ENCODE measurements at regions not wholly inside any gene's neighbourhood (a gene's known extent, or its start where the extent isn't known, plus 50 kb on each side); places are given as distances from the start of the nearest gene placed in this dataset.

GRCh38 chr12:58765076-58765475 lies 155.2 kb downstream of the LRIG3 start:
- no peaks in the 10 kb centered on the region for H3K27me3 ChIP-seq (ENCODE audit: insufficient read depth)
- H3K36me3 ChIP-seq (replicated peaks in 1 of 2; ENCODE audit: control insufficient read depth in 1 of 2, insufficient read depth in 2 of 2, low read length in 1 of 2): no peaks in the 10 kb centered on the region
- H3K79me2 ChIP-seq (ENCODE audit: insufficient read depth): no peaks in the 10 kb centered on the region
- no peak for TF ChIP-seq RAD21 (IDR thresholded peaks at IDR 0.05; ENCODE audit: low read length)
- TF ChIP-seq USF1 (IDR thresholded peaks at IDR 0.05; ENCODE audit: borderline replicate concordance, low read depth): no peak
- no peak for TF ChIP-seq TCF12 (IDR thresholded peaks at IDR 0.05)
- no peak for TF ChIP-seq CHD2 (IDR thresholded peaks at IDR 0.05; ENCODE audit: low read length, partially characterized antibody)
- no peak for TF ChIP-seq FOXM1 (IDR thresholded peaks at IDR 0.05; ENCODE audit: low read depth)
- no peak for TF ChIP-seq FOXJ3 (CRISPR knock-in tag; IDR thresholded peaks at IDR 0.05)
- TF ChIP-seq EZH2phosphoT487 (IDR thresholded peaks at IDR 0.05; ENCODE audit: borderline replicate concordance, low read depth): no peak
- TF ChIP-seq RFX5 (IDR thresholded peaks at IDR 0.05; ENCODE audit: low read length): no peak
- no peak for TF ChIP-seq TAF1 (IDR thresholded peaks at IDR 0.05; ENCODE audit: borderline replicate concordance, low read depth, low read length)
- TF ChIP-seq PBX3 (IDR thresholded peaks at IDR 0.05): no peak
- TF ChIP-seq MXI1 (IDR thresholded peaks at IDR 0.05; ENCODE audit: low read depth, low read length): no peak
- H3K9me2 ChIP-seq: no peaks in the 10 kb centered on the region
- H3F3A ChIP-seq (replicated peaks; ENCODE audit: insufficient read depth): no peaks in the 10 kb centered on the region
- DNase-seq: no peak
- H4K20me1 ChIP-seq (ENCODE audit: insufficient read depth): no peaks in the 10 kb centered on the region
- 6% methylated on average over 2 of the region's 2 CpGs for WGBS (ENCODE audit: low lambda C conversion rate)
- H3K4me2 ChIP-seq: no peak overlapping the region
- ChIA-PET CTCF (no interaction called here), POLR2A (no interaction called here)
- no peaks in the 10 kb centered on the region for H3K4me1 ChIP-seq (ENCODE audit: control insufficient read depth in 1 of 2, insufficient read depth in 2 of 2, low read depth in 1 of 2, low read length in 1 of 2)
- no peak overlapping the region for H2AFZ ChIP-seq (ENCODE audit: low read depth)
- H3K9me3 ChIP-seq: no peaks in the 10 kb centered on the region
- H3K4me3 ChIP-seq (ENCODE audit: low read depth in 2 of 2, low read length in 1 of 2): no peak overlapping the region
- no peak overlapping the region for H3K27ac ChIP-seq (ENCODE audit: low read depth in 2 of 2, low read length in 1 of 2)
- no peak overlapping the region for H3K9ac ChIP-seq

GRCh38 chr12:58765653-58766512 lies 154.4 kb downstream of the LRIG3 start:
- H3K4me3 ChIP-seq (ENCODE audit: low read depth in 2 of 2, low read length in 1 of 2): no peak overlapping the region
- 1% methylated on average over 4 of the region's 4 CpGs for WGBS (ENCODE audit: low lambda C conversion rate)
- no peaks in the 10 kb centered on the region for H3K36me3 ChIP-seq (replicated peaks in 1 of 2; ENCODE audit: control insufficient read depth in 1 of 2, insufficient read depth in 2 of 2, low read length in 1 of 2)
- H3F3A ChIP-seq (replicated peaks; ENCODE audit: insufficient read depth): no peaks in the 10 kb centered on the region
- H3K9me3 ChIP-seq: no peaks in the 10 kb centered on the region
- H3K9me2 ChIP-seq: no peaks in the 10 kb centered on the region
- no peak overlapping the region for H2AFZ ChIP-seq (ENCODE audit: low read depth)
- no peaks in the 10 kb centered on the region for H3K27me3 ChIP-seq (ENCODE audit: insufficient read depth)
- POLR2A ChIA-PET: no interaction called here
- no peak overlapping the region for H3K4me2 ChIP-seq
- no peak overlapping the region for H3K27ac ChIP-seq (ENCODE audit: low read depth in 2 of 2, low read length in 1 of 2)
- TF ChIP-seq ELF1 (IDR thresholded peaks at IDR 0.05) (no peak), ZBTB33 (IDR thresholded peaks at IDR 0.05; ENCODE audit: borderline replicate concordance, low read depth) (no peak), RCOR1 (IDR thresholded peaks at IDR 0.05; ENCODE audit: low read length) (no peak), EP300 (IDR thresholded peaks at IDR 0.05; ENCODE audit: borderline replicate concordance in 1 of 2, low read depth in 1 of 2, low read length in 1 of 2) (no peak), NFIC (IDR thresholded peaks at IDR 0.05; ENCODE audit: borderline replicate concordance) (no peak), FOXM1 (IDR thresholded peaks at IDR 0.05; ENCODE audit: low read depth) (no peak)
- no peaks in the 10 kb centered on the region for H3K79me2 ChIP-seq (ENCODE audit: insufficient read depth)
- no peaks in the 10 kb centered on the region for H3K4me1 ChIP-seq (ENCODE audit: control insufficient read depth in 1 of 2, insufficient read depth in 2 of 2, low read depth in 1 of 2, low read length in 1 of 2)
- CTCF ChIA-PET: no interaction called here
- H4K20me1 ChIP-seq (ENCODE audit: insufficient read depth): no peaks in the 10 kb centered on the region
- DNase-seq: no peak
- no peak overlapping the region for H3K9ac ChIP-seq
